ENCODE measurements at regions not wholly inside any gene's neighbourhood (a gene's known extent, or its start where the extent isn't known, plus 50 kb on each side); places are given as distances from the start of the nearest gene placed in this dataset.

DNA sequence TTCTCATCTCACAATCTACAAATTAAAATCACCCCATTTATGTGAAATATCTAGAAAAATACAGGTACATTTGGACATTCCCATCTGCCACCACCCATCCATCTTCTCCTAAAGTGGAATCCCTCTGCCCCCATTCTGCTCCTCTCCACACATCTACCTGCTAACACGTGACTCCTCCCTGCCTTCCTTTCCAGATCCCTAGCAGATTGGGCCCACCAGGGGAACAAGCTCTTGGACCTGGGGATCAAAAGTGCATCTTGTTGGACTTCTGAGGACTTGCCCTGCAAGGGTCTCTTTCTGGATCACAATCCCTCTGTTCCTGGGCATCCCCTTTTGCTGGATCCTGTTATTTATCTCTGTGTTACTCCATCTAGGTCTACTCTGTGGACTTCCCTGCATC, 107.6 kb downstream of the ZNF280B start:
- in situ Hi-C loops (cut with MboI; ENCODE audit: low pct_ligation_motif_present in 1 of 4, low pct_unique_long_range_greater_than_20kb in 1 of 4, low sequenced_read_pairs in 3 of 4) = no loop called here
- 65% methylated on average over 1 of the region's 1 CpG; no CpG with 5 or more reads in 1 of the 2 donors for WGBS, 2 donors (ENCODE audit: low coverage in 1 of 2)

DNA sequence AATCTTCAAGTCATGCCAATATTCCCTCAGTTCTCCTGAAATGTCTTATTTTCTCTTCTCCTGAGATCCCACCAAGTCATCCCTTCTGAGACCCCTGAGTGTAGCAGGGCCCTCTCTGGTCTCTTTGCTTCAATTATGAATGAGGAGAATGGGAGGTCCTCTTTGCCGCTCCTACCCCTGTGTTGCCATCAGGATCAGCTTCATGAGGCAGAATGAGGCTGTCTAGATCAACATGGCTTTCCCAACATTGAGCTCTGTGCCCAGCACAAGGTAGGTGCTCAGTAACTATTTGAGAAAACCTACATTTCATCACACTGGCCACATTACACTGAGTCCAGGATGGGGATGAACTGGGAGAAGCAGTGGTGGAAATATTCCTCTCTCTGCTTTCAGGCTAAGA, 107.2 kb downstream of the ZNF280B start:
- Histone ChIP-seq H3K36me3 (no peaks in the 10 kb centered on the region), H3K4me3 (no peak overlapping the region), H3K4me1 (no peaks in the 10 kb centered on the region), H3K27me3 (no peaks in the 10 kb centered on the region), H3K9me3 (no peaks in the 10 kb centered on the region), H3K27ac (no peak overlapping the region)
- 94% methylated on average over 1 of the region's 1 CpG; no CpG with 5 or more reads in 1 of the 2 donors for WGBS, 2 donors (ENCODE audit: low coverage in 1 of 2)
- in situ Hi-C loops (cut with MboI; ENCODE audit: low pct_ligation_motif_present in 1 of 4, low pct_unique_long_range_greater_than_20kb in 1 of 4, low sequenced_read_pairs in 3 of 4) (no loop called here), intact Hi-C loops (cut with DNase I; ENCODE audit: low total_unique reads) (no loop called here)
- no peak for DNase-seq
- TF ChIP-seq POLR2A (IDR thresholded peaks at IDR 0.05) = no peak
- TF ChIP-seq POLR2AphosphoS5 (IDR thresholded peaks at IDR 0.05) = no peak
- TF ChIP-seq EP300 (IDR thresholded peaks at IDR 0.05; ENCODE audit: low read depth) = no peak
- TF ChIP-seq, protein P1, sequence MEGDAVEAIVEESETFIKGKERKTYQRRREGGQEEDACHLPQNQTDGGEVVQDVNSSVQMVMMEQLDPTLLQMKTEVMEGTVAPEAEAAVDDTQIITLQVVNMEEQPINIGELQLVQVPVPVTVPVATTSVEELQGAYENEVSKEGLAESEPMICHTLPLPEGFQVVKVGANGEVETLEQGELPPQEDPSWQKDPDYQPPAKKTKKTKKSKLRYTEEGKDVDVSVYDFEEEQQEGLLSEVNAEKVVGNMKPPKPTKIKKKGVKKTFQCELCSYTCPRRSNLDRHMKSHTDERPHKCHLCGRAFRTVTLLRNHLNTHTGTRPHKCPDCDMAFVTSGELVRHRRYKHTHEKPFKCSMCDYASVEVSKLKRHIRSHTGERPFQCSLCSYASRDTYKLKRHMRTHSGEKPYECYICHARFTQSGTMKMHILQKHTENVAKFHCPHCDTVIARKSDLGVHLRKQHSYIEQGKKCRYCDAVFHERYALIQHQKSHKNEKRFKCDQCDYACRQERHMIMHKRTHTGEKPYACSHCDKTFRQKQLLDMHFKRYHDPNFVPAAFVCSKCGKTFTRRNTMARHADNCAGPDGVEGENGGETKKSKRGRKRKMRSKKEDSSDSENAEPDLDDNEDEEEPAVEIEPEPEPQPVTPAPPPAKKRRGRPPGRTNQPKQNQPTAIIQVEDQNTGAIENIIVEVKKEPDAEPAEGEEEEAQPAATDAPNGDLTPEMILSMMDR (IDR thresholded peaks at IDR 0.05) = no peak

More for the DNA sequence above, 107.6 kb downstream of the ZNF280B start:
- DNase-seq = no peak
- intact Hi-C loops (cut with DNase I; ENCODE audit: low total_unique reads) = no loop called here
- no peaks in the 10 kb centered on the region for H3K9me3 ChIP-seq
- H3K4me3 ChIP-seq = no peak overlapping the region
- H3K4me1 ChIP-seq = no peaks in the 10 kb centered on the region
- H3K27me3 ChIP-seq = no peaks in the 10 kb centered on the region
- TF ChIP-seq POLR2A (IDR thresholded peaks at IDR 0.05) (no peak), EP300 (IDR thresholded peaks at IDR 0.05; ENCODE audit: low read depth) (no peak), POLR2AphosphoS5 (IDR thresholded peaks at IDR 0.05) (no peak)
- TF ChIP-seq, protein P1 (IDR thresholded peaks at IDR 0.05) = no peak
- H3K27ac ChIP-seq = no peak overlapping the region
- H3K36me3 ChIP-seq = no peaks in the 10 kb centered on the region

- no peaks in the 10 kb centered on the region for H3K9me3 ChIP-seq
- H3K4me1 ChIP-seq = no peaks in the 10 kb centered on the region
- in situ Hi-C loops (cut with MboI; ENCODE audit: low pct_ligation_motif_present in 1 of 4, low pct_unique_long_range_greater_than_20kb in 1 of 4, low sequenced_read_pairs in 3 of 4) = no loop called here
- DNase-seq = no peak
- WGBS, 2 donors (ENCODE audit: low coverage in 1 of 2) = 60 to 64% methylated on average over 2 to 6 of the region's 6 CpGs
- no peaks in the 10 kb centered on the region for H3K36me3 ChIP-seq
- H3K4me3 ChIP-seq = no peak overlapping the region
- H3K27me3 ChIP-seq = peaks cover 2% of the 10 kb centered on the region
- intact Hi-C loops (cut with DNase I; ENCODE audit: low total_unique reads) = no loop called here
- no peak overlapping the region for H3K27ac ChIP-seq
- TF ChIP-seq, protein P1 (IDR thresholded peaks at IDR 0.05) = no peak
- no peak for TF ChIP-seq POLR2AphosphoS5 (IDR thresholded peaks at IDR 0.05)
- TF ChIP-seq POLR2A (IDR thresholded peaks at IDR 0.05) = no peak
- no peak for TF ChIP-seq EP300 (IDR thresholded peaks at IDR 0.05; ENCODE audit: low read depth)
Observed at GRCh38 chr22:22403306-22403705, 105.2 kb downstream of the ZNF280B start.

DNA sequence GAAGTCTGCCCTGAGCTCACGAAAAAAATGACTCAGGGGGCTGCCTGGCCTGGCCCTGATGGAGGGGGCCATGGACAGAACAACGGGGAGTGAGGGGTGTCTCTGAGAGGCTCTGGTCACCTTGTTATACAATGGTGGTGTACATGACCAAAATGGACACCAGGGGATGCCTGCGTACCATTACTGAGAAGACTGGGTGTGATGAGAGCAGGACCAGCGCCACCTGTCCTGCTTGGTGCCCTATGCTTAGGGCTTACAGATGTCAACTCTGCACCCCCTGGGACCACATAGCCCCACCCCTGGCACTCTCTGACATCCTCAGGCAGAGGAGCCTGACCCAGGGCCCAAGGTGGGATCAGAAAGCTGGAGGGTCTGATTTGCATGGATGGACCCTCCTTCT, 104.8 kb downstream of the ZNF280B start:
- 73 to 82% methylated on average over 4 of the region's 4 CpGs for WGBS, 2 donors (ENCODE audit: low coverage in 1 of 2)
- H3K27me3 ChIP-seq = peaks cover 7% of the 10 kb centered on the region
- DNase-seq = no peak
- intact Hi-C loops (cut with DNase I; ENCODE audit: low total_unique reads) = no loop called here
- no peak overlapping the region for H3K4me3 ChIP-seq
- H3K4me1 ChIP-seq = no peaks in the 10 kb centered on the region
- H3K9me3 ChIP-seq = no peaks in the 10 kb centered on the region
- TF ChIP-seq POLR2A (IDR thresholded peaks at IDR 0.05) (no peak), EP300 (IDR thresholded peaks at IDR 0.05; ENCODE audit: low read depth) (no peak), POLR2AphosphoS5 (IDR thresholded peaks at IDR 0.05) (no peak)
- TF ChIP-seq, protein P1 (IDR thresholded peaks at IDR 0.05) = no peak
- H3K36me3 ChIP-seq = no peaks in the 10 kb centered on the region
- no peak overlapping the region for H3K27ac ChIP-seq
- in situ Hi-C loops (cut with MboI; ENCODE audit: low pct_ligation_motif_present in 1 of 4, low pct_unique_long_range_greater_than_20kb in 1 of 4, low sequenced_read_pairs in 3 of 4) = no loop called here

All from transverse colon (tissue), 4 donors.